AG09319 (cell line): ENCODE measurements at regions not wholly inside any gene's neighbourhood (a gene's known extent, or its start where the extent isn't known, plus 50 kb on each side); places are given as distances from the start of the nearest gene placed in this dataset.
"Not testable (repeated sequence)": the region's sequence is repeated elsewhere in the genome, so short reads cannot be mapped to it uniquely, and the experiment has no call there.

Experiments
- DNase-seq: peaks from one replicate; pipeline ENCODE4 v3.0.0-alpha.2; 2010; ENCODE audit warnings: low read depth; ENCODE audit errors: extremely low read depth
- CTCF ChIP-seq: IDR thresholded peaks from 2 replicates; pipeline ENCODE4 v1.5.1; 2011; ENCODE audit warnings: low read depth, mild to moderate bottlenecking, inconsistent platforms, low read length, moderate library complexity

GRCh38 chr16:86883583-86884389 lies 305.4 kb downstream of the FOXL1 start:
- no peak for TF ChIP-seq CTCF
- no peak for DNase-seq

- peak; percentile 28 for DNase-seq
- TF ChIP-seq CTCF = no peak
These were observed 306.0 kb downstream of the FOXL1 start for GRCh38 chr16:86884390-86884650.

GRCh38 chr16:86885139-86885538 lies 306.8 kb downstream of the FOXL1 start:
- no peak for DNase-seq
- TF ChIP-seq CTCF = no peak

GRCh38 chr16:86886651-86887050 lies 308.3 kb downstream of the FOXL1 start:
- DNase-seq = no peak
- no peak for TF ChIP-seq CTCF

GRCh38 chr16:86887416-86887815 lies 309.1 kb downstream of the FOXL1 start:
- no peak for TF ChIP-seq CTCF

GRCh38 chr16:86888231-86889053 lies 310.1 kb downstream of the FOXL1 start:
- DNase-seq = no peak

More at GRCh38 chr16:86887416-86887815, 309.1 kb downstream of the FOXL1 start:
- no peak for DNase-seq

GRCh38 chr16:86889054-86889366 lies 310.7 kb downstream of the FOXL1 start:
- not testable (repeated sequence) for DNase-seq

More at GRCh38 chr16:86888231-86889053, 310.1 kb downstream of the FOXL1 start:
- TF ChIP-seq CTCF = no peak

GRCh38 chr16:86889974-86890373 lies 311.6 kb downstream of the FOXL1 start:
- no peak for DNase-seq
- no peak for TF ChIP-seq CTCF
